C4-2B (cell line): ENCODE measurements at regions not wholly inside any gene's neighbourhood (a gene's known extent, or its start where the extent isn't known, plus 50 kb on each side); places are given as distances from the start of the nearest gene placed in this dataset.

Source experiments
- ZFX ChIP-seq: fragments of 450-650 bp; IDR thresholded peaks from 2 replicates; pipeline ENCODE4 v1.6.1; 2017
- TF ChIP-seq, protein P1 (sequence below): fragments of 450-650 bp; conservative IDR thresholded peaks from 2 replicates; pipeline ENCODE4 v1.5.1; 2017; ENCODE audit warnings: mild to moderate bottlenecking

GRCh38 chr7:70887186-70887585, 244.8 kb upstream of the GALNT17 start:
- TF ChIP-seq, protein P1, sequence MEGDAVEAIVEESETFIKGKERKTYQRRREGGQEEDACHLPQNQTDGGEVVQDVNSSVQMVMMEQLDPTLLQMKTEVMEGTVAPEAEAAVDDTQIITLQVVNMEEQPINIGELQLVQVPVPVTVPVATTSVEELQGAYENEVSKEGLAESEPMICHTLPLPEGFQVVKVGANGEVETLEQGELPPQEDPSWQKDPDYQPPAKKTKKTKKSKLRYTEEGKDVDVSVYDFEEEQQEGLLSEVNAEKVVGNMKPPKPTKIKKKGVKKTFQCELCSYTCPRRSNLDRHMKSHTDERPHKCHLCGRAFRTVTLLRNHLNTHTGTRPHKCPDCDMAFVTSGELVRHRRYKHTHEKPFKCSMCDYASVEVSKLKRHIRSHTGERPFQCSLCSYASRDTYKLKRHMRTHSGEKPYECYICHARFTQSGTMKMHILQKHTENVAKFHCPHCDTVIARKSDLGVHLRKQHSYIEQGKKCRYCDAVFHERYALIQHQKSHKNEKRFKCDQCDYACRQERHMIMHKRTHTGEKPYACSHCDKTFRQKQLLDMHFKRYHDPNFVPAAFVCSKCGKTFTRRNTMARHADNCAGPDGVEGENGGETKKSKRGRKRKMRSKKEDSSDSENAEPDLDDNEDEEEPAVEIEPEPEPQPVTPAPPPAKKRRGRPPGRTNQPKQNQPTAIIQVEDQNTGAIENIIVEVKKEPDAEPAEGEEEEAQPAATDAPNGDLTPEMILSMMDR, result no peak
- no peak for TF ChIP-seq ZFX
